Tibial artery (tissue), 4 donors: ENCODE measurements at regions not wholly inside any gene's neighbourhood (a gene's known extent, or its start where the extent isn't known, plus 50 kb on each side); places are given as distances from the start of the nearest gene placed in this dataset.

Source experiments
- DNase-seq, 2 donors: peaks; one replicate each; pipeline ENCODE4 v3.0.0-alpha.2; 2019
- H3K27ac ChIP-seq, 2 donors: fragments of 200-600 bp; sonication (generic) in 1 of 2; 1 replicate in 1 of 2; 2 replicates in 1 of 2; pipeline ENCODE4 v1.5.1; 2018 to 2019; ENCODE audit warnings: mild to moderate bottlenecking in 1 of 2
- H3K27me3 ChIP-seq, 2 donors: fragments of 200-600 bp; sonication (generic) in 1 of 2; one replicate each; pipeline versions ENCODE4 v1.5.1 to v1.6.0; 2016 to 2019
- H3K36me3 ChIP-seq, 3 donors: fragments of 200-600 bp; sonication (generic) in 2 of 3; one replicate each; pipeline ENCODE4 v1.5.1; 2016 to 2019; ENCODE audit warnings: mild to moderate bottlenecking in 2 of 3
- H3K4me1 ChIP-seq, 4 donors: fragments of 200-600 bp; sonication (generic) in 2 of 4; 1 replicate in 3 of 4; 2 replicates in 1 of 4; pipeline ENCODE4 v1.5.1; 2016 to 2019
- H3K4me3 ChIP-seq, 2 donors: fragments of 200-600 bp; sonication (generic) in 1 of 2; 1 replicate in 1 of 2; 2 replicates in 1 of 2; pipeline ENCODE4 v1.5.1; 2018 to 2019; ENCODE audit warnings: mild to moderate bottlenecking in 2 of 2
- H3K9me3 ChIP-seq, 3 donors: fragments of 200-600 bp; sonication (generic) in 1 of 3; one replicate each; pipeline ENCODE4 v1.5.1; 2016 to 2019
- intact Hi-C: fragments of 100-400 bp; cut with DNase I; formaldehyde crosslinking; loops from one replicate; pipeline ENCODE4 v1.15.0; 2023; ENCODE audit warnings: low total_unique reads
- TF ChIP-seq, protein P1 (sequence below), 2 experiments: fragments of 200-600 bp in 1 of 2; fragments of 450-650 bp in 1 of 2; IDR thresholded peaks; one replicate each; pipeline ENCODE4 v1.5.1; 2017 to 2019; ENCODE audit warnings: antibody characterized with exemption in 2 of 2, mild to moderate bottlenecking in 1 of 2, moderate library complexity in 1 of 2

- H3K4me3 ChIP-seq, result no peak overlapping the region
- TF ChIP-seq, protein P1, sequence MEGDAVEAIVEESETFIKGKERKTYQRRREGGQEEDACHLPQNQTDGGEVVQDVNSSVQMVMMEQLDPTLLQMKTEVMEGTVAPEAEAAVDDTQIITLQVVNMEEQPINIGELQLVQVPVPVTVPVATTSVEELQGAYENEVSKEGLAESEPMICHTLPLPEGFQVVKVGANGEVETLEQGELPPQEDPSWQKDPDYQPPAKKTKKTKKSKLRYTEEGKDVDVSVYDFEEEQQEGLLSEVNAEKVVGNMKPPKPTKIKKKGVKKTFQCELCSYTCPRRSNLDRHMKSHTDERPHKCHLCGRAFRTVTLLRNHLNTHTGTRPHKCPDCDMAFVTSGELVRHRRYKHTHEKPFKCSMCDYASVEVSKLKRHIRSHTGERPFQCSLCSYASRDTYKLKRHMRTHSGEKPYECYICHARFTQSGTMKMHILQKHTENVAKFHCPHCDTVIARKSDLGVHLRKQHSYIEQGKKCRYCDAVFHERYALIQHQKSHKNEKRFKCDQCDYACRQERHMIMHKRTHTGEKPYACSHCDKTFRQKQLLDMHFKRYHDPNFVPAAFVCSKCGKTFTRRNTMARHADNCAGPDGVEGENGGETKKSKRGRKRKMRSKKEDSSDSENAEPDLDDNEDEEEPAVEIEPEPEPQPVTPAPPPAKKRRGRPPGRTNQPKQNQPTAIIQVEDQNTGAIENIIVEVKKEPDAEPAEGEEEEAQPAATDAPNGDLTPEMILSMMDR (IDR thresholded peaks at IDR 0.05), result no peak
- no peak overlapping the region for H3K27ac ChIP-seq
- H3K4me1 ChIP-seq, result peaks cover 0 to 12% (median 8%) of the 10 kb centered on the region in 4 donors
- no peaks in the 10 kb centered on the region for H3K9me3 ChIP-seq
- intact Hi-C loops, result no loop called here
- H3K36me3 ChIP-seq, result no peaks in the 10 kb centered on the region
- no peak for DNase-seq
- no peaks in the 10 kb centered on the region for H3K27me3 ChIP-seq
Observed at GRCh38 chr13:24027494-24027893, 130.2 kb upstream of the C1QTNF9B start.

- intact Hi-C loops, result no loop called here
- no peaks in the 10 kb centered on the region for H3K9me3 ChIP-seq
- H3K27ac ChIP-seq, result peak overlapping the region; percentile 41 to 54
- DNase-seq, result no peak
- H3K27me3 ChIP-seq, result no peaks in the 10 kb centered on the region
- H3K36me3 ChIP-seq, result no peaks in the 10 kb centered on the region
- TF ChIP-seq, protein P1 (IDR thresholded peaks at IDR 0.05), result no peak
- peaks cover 0 to 35% (median 25%) of the 10 kb centered on the region in 4 donors for H3K4me1 ChIP-seq
- H3K4me3 ChIP-seq, result no peak overlapping the region
Observed at GRCh38 chr13:24032252-24032651, 128.3 kb upstream of the SPATA13 start.

GRCh38 chr13:24032674-24033073, 127.8 kb upstream of the SPATA13 start:
- Histone ChIP-seq H3K27me3 (no peaks in the 10 kb centered on the region), H3K27ac (peak overlapping the region; percentile 54 to 65), H3K4me3 (no peak overlapping the region), H3K9me3 (no peaks in the 10 kb centered on the region), H3K4me1 (peaks cover 0 to 35% (median 25%) of the 10 kb centered on the region in 4 donors), H3K36me3 (no peaks in the 10 kb centered on the region)
- DNase-seq, result no peak
- TF ChIP-seq, protein P1 (IDR thresholded peaks at IDR 0.05), result no peak
- intact Hi-C loops, result no loop called here

DNA sequence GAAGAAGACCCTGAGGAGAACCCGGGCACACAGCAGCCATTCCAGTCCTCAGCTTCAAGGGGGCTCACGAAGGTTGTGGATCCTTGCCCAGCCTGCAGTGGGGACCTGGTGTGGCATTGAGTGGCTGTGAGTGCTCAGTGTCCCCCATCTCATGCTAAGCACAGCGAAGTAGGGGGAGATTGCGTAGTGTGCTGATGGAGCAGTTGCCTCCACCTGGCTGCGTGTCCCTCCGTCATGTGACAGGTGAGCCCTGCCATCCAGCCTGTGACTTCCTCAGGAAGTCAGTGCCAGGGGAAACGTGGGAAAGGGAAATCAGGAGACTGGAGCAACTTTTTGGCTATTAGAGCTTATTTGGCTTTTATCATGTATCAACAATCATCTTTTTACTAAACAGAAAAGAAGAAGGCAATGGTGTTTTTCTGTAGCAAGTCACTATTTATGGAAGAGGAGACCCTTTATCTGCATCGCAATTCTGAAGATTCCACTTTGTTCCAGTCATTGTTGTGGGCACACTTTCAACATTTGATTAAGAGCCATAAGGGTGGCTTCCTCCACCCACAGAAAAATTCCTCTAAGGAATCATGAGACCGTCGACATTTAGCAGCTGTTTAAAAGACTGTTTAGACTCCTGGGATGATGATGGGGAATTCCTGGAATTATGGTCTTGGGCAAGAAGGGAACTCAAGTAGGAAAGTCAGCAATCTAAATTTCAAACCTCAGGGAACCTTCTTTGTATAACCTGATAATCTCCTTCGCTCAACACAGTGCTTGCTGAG, 126.8 kb upstream of the SPATA13 start:
- Histone ChIP-seq H3K27ac (peak overlapping the region; percentile 54 to 65), H3K4me1 (peaks cover 0 to 35% (median 27%) of the 10 kb centered on the region in 4 donors), H3K27me3 (no peaks in the 10 kb centered on the region), H3K4me3 (no peak overlapping the region), H3K9me3 (no peaks in the 10 kb centered on the region), H3K36me3 (no peaks in the 10 kb centered on the region)
- intact Hi-C loops, result no loop called here
- TF ChIP-seq, protein P1 (IDR thresholded peaks at IDR 0.05), result no peak
- DNase-seq, result no peak

DNA sequence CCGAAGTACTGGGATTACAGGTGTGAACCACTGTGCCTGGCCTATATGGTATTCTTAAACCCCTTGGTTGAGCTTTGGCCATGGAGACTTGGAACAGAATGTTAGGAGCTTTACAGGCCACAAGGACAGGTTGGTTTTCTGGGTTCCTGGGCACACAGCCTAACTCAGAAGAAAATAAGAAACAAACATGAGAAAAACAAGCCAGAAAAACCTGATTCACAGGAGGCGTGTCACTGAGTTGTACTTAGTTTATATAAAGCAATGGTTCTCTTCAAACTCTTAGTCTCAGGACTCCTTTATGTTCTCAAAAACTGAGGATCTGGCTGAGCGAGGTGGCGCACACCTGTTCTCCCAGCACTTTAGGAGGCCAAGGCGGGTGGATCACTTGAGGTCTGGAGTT, 125.1 kb upstream of the SPATA13 start:
- Histone ChIP-seq H3K4me3 (no peak overlapping the region), H3K27ac (no peak overlapping the region), H3K9me3 (no peaks in the 10 kb centered on the region), H3K36me3 (no peaks in the 10 kb centered on the region), H3K4me1 (peaks cover 0 to 35% (median 27%) of the 10 kb centered on the region in 4 donors), H3K27me3 (no peaks in the 10 kb centered on the region)
- intact Hi-C loops, result no loop called here
- DNase-seq, result no peak
- TF ChIP-seq, protein P1 (IDR thresholded peaks at IDR 0.05), result no peak
